DND-41 (cell line): ENCODE measurements at regions not wholly inside any gene's neighbourhood (a gene's known extent, or its start where the extent isn't known, plus 50 kb on each side); places are given as distances from the start of the nearest gene placed in this dataset.

Source experiments
- EZH2 ChIP-seq: IDR thresholded peaks from 3 replicates; pipeline ENCODE4 v1.6.1; 2012; ENCODE audit warnings: borderline replicate concordance, low read depth, mild to moderate bottlenecking, moderate library complexity, low read length, inconsistent platforms; ENCODE audit not compliant: severe bottlenecking
- TF ChIP-seq, protein P1 (sequence below): IDR thresholded peaks from 2 replicates; pipeline ENCODE4 v1.5.1; 2012; ENCODE audit warnings: borderline replicate concordance, low read length, moderate library complexity, mild to moderate bottlenecking; ENCODE audit not compliant: poor library complexity, severe bottlenecking; ENCODE audit errors: extremely low read depth

DNA sequence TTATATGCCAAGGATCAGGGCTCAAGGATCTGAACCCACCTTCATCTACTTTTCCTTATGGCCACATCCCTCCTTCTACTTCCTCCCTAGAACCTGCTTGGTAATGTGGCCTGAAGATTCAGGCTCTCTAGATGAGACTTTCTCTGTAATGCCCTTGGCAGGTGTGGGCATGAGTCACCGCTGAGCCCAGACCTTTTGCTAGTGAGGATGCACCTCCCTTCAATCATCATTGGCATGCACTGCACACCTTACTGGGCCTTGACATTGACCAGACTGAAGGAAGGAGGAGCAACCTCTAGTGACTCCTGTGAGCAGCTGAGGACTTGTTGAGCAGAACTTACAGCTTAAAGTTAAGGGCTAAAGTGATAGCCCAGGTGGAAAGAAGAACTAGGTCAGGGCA is 405.3 kb downstream of the MAFB start:
- TF ChIP-seq, protein P1, sequence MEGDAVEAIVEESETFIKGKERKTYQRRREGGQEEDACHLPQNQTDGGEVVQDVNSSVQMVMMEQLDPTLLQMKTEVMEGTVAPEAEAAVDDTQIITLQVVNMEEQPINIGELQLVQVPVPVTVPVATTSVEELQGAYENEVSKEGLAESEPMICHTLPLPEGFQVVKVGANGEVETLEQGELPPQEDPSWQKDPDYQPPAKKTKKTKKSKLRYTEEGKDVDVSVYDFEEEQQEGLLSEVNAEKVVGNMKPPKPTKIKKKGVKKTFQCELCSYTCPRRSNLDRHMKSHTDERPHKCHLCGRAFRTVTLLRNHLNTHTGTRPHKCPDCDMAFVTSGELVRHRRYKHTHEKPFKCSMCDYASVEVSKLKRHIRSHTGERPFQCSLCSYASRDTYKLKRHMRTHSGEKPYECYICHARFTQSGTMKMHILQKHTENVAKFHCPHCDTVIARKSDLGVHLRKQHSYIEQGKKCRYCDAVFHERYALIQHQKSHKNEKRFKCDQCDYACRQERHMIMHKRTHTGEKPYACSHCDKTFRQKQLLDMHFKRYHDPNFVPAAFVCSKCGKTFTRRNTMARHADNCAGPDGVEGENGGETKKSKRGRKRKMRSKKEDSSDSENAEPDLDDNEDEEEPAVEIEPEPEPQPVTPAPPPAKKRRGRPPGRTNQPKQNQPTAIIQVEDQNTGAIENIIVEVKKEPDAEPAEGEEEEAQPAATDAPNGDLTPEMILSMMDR: no peak
- TF ChIP-seq EZH2: no peak
